ENCODE measurements at regions not wholly inside any gene's neighbourhood (a gene's known extent, or its start where the extent isn't known, plus 50 kb on each side); places are given as distances from the start of the nearest gene placed in this dataset.
"Not testable (repeated sequence)": the region's sequence is repeated elsewhere in the genome, so short reads cannot be mapped to it uniquely, and the experiment has no call there.

- TF ChIP-seq, protein P1, sequence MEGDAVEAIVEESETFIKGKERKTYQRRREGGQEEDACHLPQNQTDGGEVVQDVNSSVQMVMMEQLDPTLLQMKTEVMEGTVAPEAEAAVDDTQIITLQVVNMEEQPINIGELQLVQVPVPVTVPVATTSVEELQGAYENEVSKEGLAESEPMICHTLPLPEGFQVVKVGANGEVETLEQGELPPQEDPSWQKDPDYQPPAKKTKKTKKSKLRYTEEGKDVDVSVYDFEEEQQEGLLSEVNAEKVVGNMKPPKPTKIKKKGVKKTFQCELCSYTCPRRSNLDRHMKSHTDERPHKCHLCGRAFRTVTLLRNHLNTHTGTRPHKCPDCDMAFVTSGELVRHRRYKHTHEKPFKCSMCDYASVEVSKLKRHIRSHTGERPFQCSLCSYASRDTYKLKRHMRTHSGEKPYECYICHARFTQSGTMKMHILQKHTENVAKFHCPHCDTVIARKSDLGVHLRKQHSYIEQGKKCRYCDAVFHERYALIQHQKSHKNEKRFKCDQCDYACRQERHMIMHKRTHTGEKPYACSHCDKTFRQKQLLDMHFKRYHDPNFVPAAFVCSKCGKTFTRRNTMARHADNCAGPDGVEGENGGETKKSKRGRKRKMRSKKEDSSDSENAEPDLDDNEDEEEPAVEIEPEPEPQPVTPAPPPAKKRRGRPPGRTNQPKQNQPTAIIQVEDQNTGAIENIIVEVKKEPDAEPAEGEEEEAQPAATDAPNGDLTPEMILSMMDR (IDR thresholded peaks at IDR 0.05): not testable (repeated sequence)
- not testable (repeated sequence) for TF ChIP-seq POLR2A (IDR thresholded peaks at IDR 0.05)
Observed at GRCh38 chr5:3090305-3090704, 338.8 kb upstream of the IRX2 start.

All from thyroid gland (tissue), 4 donors.